HG02981 (cell line): ENCODE measurements at regions not wholly inside any gene's neighbourhood (a gene's known extent, or its start where the extent isn't known, plus 50 kb on each side); places are given as distances from the start of the nearest gene placed in this dataset.
"Not testable (repeated sequence)": the region's sequence is repeated elsewhere in the genome, so short reads cannot be mapped to it uniquely, and the experiment has no call there.

Source experiments
- ATAC-seq: cut with Tn5 transposase; IDR thresholded peaks from one replicate; pipeline ENCODE4 v1.9.1; 2021; ENCODE audit warnings: mild to moderate bottlenecking, moderate library complexity; ENCODE audit not compliant: unreplicated experiment

GRCh38 chr21:22136740-22137139 lies 1138.5 kb downstream of the NCAM2 start:
- no peak for ATAC-seq

DNA sequence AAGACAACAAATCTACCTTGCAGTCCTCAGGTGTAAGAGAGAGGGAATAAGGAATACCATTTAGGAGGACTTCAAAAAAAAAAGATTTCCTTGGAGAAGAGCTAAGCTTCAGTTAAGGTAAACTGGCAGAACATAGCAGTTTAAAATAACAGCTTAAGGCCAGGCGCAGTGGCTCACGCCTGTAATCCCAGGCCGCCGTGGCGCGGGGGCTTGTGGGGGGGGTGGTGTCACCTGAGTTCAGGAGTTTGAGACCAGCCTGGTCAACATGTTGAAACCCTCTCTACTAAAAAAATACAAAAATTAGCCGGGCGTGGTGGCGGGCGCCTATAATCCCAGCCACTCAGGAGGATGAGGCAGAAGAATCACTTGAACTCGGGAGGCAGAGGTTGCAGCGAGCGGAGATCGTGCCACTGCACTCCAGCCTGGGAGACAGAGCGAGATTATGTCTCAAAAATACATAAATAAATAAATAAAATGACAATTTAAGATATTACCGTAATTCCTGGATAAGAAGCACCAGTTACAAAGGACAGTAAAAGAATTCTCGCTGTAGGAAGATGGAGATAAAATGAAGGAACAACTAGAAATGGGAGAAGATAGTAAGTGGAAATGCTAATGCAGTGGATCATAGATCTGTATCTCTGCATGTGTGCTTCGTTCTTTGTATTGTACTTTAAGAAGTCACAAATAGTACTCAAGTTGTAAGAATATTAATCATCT lies 1140.2 kb downstream of the NCAM2 start:
- no peak for ATAC-seq

DNA sequence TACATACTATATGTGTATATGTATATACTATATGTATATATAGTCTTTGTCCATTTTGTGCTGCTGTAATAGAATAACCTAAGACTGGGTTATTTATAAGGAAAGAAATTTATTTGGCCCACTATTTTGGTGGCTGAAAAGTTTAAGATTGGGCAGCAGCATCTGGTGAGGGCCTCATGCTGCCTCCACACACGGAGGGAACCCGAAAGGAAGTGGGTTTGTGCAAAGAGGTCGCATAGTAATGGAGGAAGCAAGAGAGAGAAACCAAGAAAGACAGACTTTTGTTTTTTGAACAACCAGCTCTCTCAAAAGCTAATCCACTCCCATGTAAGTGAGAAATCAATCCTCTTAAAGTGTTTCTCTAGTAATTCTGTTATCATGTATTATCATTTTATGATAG lies 1147.3 kb downstream of the NCAM2 start:
- ATAC-seq = no peak

- no peak for ATAC-seq
Measured at GRCh38 chr21:22154579-22155274, 1156.5 kb downstream of the NCAM2 start.

DNA sequence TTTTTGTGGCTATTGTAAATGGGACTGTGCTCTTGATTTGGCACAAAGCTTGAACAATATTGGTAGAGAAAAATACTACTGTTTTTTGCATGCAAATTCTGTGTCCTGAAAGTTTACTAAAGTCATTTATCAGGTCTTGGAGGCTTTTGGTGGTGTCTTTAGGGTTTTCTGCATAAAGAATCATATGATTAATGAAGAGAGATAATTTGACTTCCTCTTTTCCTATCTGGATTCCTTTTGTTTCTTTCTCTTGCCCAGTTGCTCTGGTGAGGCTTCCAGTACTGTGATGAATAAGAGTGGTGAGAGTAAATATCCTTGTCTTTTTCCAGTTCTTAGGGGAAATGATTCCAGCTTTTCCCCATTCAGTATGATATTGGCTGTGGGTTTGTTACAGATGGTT lies 1166.7 kb downstream of the NCAM2 start:
- no peak for ATAC-seq

DNA sequence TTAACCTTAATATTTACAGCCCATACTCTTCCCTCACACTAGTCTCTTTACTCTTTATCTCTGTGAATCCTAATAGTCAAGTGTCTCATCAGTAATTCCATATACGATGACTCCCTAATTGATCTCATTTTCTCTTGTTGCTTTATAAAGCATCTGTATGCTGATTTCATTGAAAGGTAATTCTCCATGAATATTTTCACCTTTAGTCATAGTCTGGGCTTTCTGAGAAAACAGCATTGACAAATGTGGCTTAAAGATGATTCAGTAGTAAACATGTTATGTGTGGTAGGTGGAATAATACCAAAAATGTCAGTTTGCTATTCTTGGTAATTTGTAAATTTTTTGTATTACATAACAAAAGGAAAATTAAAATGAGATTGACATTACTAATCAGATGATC lies 1176.5 kb downstream of the NCAM2 start:
- ATAC-seq = no peak

DNA sequence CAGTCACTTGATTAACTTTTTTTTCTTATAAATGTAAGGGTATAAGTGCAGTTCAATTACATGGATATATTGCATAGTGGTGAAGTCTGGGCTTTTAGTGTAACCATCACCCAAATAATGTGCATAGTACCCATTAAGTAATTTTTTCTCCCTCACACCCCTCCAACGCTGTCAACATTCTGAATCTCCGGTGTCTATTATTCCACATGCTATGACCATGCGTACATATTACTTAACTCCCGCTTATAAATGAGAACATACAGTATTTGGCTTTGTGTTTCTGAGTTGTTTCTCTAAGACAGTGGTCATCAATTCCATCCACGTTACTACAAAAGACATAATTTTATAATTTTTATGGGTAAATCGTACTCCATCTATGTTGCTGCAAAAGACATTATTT lies 1191.1 kb downstream of the NCAM2 start:
- no peak for ATAC-seq

DNA sequence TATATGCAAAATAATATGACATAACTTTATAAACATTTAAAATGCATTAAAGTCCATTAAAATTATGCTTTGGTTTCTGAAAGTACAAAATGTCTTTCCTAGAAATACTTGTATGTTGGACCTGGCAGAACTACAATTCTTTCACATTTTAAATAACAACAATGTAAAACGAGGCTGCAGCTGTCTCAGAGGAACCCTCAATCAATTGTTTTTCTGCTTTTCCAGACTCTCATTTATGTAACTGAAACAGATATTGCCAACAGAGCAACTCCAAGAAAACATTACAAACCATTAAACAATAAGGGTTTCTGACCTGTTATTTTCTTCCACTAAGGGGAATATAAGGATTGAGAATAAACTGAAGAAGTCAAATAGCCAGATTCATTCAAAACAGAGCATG lies 1193.4 kb downstream of the NCAM2 start:
- no peak for ATAC-seq

DNA sequence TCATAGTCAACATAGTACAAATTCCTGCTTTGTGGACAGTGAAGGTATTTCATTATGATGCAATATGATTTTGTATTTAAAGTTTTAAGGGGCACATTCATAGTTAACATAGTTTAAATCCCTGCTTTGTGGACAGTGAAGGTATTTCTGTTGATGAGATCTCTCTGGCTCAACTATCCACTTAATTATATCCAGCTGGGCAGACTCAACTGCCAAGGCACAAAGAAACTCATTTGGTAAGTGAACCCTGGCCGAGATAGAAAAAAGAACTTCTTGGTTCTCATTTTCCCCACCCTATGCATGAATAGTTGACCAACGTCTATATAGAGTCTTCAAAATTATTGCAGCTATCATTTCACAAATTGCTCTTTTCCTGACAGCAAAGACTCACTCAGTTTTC lies 1194.6 kb downstream of the NCAM2 start:
- ATAC-seq = no peak

GRCh38 chr21:22194986-22195385 lies 1196.8 kb downstream of the NCAM2 start:
- not testable (repeated sequence) for ATAC-seq

DNA sequence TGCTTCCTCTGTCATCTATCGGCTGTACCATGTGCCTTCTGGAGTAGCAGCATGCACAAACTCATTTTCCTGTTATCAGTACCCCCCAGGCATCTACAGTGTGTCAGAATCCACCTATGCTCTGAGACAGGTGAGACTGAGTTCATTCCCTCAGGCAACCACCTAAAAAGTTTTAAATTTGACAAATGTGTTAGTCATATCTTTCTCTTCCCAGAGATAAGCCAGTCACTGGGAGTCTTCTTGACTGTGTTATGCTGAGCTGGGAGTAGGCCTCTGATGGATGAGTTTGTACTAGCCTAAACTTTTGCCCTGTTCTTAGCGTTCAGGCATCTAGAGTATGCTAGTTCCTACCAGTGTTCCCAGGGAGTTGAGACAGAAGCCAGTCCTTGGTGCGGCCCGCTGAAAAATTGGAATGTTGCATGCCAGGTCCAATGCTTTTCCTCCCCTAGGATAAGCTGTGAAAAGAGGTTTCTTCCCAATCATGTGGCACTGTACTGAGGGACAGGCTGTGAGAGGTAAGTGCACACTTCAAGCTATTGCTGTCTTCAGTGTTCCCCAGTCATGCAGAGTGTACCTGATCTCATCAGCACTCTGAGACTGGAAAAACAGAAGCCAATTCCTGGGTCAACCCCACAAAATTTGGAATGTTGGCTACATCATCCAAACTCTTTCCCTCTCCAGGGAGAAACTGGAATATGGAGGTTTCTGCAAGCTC lies 1202.3 kb downstream of the NCAM2 start:
- no peak for ATAC-seq

- ATAC-seq = no peak
Measured at GRCh38 chr21:22201126-22201525, 1202.9 kb downstream of the NCAM2 start.

GRCh38 chr21:22201669-22202068 lies 1203.5 kb downstream of the NCAM2 start:
- ATAC-seq = no peak

DNA sequence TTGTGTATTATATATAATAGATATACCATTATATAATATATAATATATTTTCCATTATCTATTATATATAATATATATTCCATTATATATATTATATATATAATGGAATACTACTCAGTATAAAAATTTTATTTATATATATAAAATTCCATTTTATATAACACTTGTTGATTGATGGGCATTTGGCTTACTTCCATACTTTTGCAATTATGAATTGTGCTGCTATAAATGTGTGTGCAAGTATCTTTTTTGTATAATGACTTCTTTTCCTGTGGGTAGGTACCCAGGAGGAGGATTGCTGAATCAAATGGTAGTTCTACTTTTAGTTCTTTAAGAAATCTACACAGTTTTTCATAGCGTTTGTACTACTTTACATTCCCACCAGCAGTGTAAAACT lies 1211.1 kb downstream of the NCAM2 start:
- no peak for ATAC-seq

- ATAC-seq = no peak
Measured at GRCh38 chr21:22211943-22212342, 1213.7 kb downstream of the NCAM2 start.

- peak; percentile 83 for ATAC-seq
Measured at GRCh38 chr21:22223385-22223784, 1225.2 kb downstream of the NCAM2 start.

DNA sequence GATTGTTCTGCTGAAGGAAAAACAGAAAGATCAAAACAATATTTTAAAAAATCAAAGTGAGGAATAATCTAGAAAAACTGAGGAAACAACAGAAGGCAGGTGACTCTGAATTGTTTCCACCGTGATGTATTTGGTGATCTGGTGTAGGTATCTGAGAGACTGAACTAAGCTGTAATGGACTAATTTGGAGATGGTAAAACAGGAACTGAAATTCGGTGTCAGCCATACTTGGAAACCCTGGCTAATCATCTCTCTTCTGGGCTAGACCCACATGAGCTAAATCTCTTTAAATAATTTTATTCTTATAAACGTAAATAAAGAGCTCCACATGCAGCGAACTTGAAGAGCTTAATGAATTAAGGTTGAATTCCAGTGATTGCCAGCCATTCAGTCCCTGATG lies 1226.1 kb downstream of the NCAM2 start:
- peak; percentile 65 for ATAC-seq

DNA sequence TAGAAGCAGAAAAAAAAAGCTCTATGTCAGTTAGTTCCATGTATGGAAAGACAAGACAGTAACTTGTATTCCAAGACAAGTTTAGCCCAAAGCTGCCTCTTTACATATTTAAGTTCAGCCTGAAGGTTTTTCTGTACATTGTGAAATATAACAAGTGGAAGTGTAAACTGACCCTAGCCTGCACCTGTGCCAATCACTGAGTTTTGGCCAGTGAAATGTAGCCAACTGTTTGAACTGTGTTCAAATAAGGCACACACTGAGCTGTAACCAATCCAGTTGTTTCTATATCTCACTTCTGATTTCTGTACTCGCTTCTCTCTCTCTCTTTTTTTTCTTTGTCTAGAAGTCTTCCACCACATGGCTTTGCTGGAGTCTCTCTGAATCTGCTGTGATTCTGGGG lies 1227.1 kb downstream of the NCAM2 start:
- ATAC-seq = no peak

- no peak for ATAC-seq
Measured at GRCh38 chr21:22231013-22231412, 1232.8 kb downstream of the NCAM2 start.

DNA sequence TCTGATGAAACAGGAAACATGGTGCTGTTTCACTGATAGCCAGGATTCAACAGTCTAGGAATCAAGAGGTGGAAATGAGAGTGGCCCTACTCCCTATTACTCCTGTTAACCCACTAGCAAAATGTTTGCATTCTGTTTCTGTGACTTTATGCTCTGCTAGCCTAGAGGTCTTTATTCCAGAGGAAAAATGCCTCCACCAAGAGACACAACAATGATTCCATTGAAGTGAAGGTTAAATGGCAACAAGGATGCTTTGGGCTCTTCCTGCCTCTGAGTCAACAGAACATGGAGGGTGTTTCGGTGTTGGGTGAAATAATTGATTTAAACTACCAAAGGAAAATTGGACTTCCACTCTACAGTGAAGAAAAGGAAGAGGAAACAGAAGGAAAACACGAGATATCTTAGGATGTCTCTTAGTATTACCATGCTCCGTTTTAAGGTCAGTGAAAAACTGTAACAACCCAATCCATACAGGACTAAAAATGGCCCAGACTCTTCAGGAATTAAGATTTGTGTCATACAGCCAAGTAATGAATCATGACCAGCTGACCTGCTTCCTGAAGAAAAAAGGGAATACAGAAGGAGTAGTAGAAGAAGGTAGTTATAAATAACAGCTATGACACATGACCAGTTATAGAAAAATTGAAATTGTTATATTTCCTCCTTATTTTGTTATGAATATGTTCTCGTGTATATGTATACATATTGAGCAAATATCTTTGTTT lies 1237.8 kb downstream of the NCAM2 start:
- no peak for ATAC-seq

DNA sequence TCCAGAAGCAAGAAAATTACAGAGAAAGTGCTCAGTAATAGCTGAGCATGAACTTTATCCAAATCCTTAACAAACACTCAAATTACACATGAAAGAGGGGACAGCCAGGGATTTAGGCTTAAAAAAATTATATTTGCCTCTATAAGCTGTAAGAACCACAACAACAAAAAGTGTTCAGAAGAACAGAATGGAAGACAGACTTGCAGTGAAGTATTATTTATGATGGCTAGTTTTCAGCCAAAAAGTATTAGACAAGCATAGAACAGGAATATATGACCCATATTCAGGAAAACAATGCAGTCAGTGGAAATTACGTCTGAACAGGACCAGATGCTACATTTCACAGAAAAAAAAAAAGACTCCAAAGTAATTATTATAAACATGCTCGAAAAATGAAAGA lies 1246.3 kb downstream of the NCAM2 start:
- no peak for ATAC-seq
